Stimulated activated naive CD4-positive, alpha-beta T cell treated with Interleukin-2 at 50 U/mL for 16 hours (primary cell): ENCODE measurements at regions not wholly inside any gene's neighbourhood (a gene's known extent, or its start where the extent isn't known, plus 50 kb on each side); places are given as distances from the start of the nearest gene placed in this dataset.

Experiments
- DNase-seq: peaks from one replicate; lab custom pipeline; 2025; lab: John Stamatoyannopoulos, UW

DNA sequence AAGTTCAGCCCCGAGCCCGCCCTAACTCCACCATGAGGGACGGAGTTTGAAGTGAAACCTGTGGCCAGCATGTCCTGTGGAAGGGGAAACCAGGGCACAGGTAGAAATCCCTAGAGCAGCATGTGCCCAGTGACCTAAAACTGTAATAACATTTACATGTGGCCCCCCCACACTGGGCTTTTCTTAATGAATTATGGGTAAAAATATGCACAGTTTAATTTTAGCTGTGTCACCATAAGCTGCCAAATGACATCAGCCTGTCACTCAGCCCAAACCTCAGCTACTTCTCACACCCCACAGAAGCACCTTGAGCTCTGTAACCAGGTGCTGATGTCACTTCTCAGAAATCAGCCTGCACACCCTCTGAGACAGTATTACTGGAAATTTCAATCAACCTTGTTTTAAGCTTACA lies 50.0 kb upstream of the SLC19A1 start:
- peak; percentile 78 for DNase-seq

GRCh38 chr21:45592626-45593134 lies 50.4 kb upstream of the SLC19A1 start:
- DNase-seq = no peak

DNA sequence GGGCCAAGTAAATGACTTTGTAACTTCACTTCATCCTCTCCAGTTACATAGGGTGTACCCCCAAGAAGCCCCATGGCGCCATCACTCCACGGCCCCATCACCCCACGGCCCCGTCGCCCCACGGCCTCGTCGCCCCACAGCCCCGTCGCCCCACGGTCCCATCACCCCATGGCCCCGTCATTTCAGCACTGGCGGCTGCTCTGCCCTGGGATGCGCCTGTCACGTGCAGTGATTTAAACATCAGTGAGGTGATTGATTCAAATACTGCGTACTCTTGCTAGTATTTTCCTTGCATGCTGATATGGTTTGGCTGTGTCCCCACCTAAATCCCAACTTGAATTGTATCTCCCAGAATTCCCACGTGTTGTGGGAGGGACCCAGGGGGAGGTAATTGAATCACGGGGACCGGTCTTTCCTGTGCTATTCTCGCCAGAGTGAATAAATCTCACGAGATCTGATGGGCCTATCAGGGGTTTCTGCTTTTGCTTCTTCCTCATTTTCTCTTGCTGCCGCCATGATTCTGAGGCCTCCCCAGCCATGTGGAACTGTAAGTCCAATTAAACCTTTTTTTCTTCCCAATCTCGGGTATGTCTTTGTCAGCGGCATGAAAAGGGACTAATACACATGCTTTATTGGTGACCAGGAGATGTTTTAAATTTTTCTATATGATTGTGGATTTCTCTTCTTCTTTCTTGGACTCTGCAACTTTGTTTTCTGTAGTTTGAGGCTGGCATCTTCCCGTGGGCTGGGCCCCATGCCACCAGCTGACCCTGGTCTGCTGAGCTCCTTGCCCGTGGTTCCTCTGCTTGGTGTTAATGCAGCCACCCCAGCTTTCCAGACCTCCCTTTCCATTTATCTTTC lies 50.1 kb upstream of the PCBP3 start:
- DNase-seq = no peak
